Right lobe of liver (tissue), 6 donors: ENCODE measurements at regions not wholly inside any gene's neighbourhood (a gene's known extent, or its start where the extent isn't known, plus 50 kb on each side); places are given as distances from the start of the nearest gene placed in this dataset.

Source experiments
- ATAC-seq, 4 donors: fragments of 200-7000 bp; cut with Tn5 transposase; one replicate each; pipeline ENCODE4 v1.9.1; 2020; ENCODE audit warnings: mild to moderate bottlenecking in 4 of 4, moderate library complexity in 4 of 4
- DNase-seq, 3 donors: peaks; one replicate each; pipeline ENCODE4 v3.0.0-alpha.2; 2020
- H3K27ac ChIP-seq, 3 donors: fragments of 200-600 bp; one replicate each; pipeline ENCODE4 v1.8.0; 2022
- H3K27me3 ChIP-seq, 2 donors: fragments of 200-600 bp; one replicate each; pipeline ENCODE4 v1.8.0; 2022
- H3K36me3 ChIP-seq, 4 donors: fragments of 200-600 bp; sonication (generic) in 1 of 4; one replicate each; pipeline versions ENCODE4 v1.5.1 to v1.8.0; 2017 to 2022; ENCODE audit warnings: control low read depth in 1 of 4
- H3K4me1 ChIP-seq, 4 donors: fragments of 200-600 bp; sonication (generic) in 1 of 4; one replicate each; pipeline versions ENCODE4 v1.5.1 to v1.8.0; 2017 to 2022; ENCODE audit warnings: control low read depth in 1 of 4
- H3K4me3 ChIP-seq, 3 donors: fragments of 200-600 bp; one replicate each; pipeline ENCODE4 v1.8.0; 2022
- H3K9me3 ChIP-seq, 4 donors: fragments of 200-600 bp; sonication (generic) in 1 of 4; one replicate each; pipeline versions ENCODE4 v1.5.1 to v1.8.0; 2017 to 2022; ENCODE audit warnings: control low read depth in 1 of 4
- POLR2A ChIP-seq: fragments of 450-650 bp; IDR thresholded peaks from one replicate; pipeline ENCODE4 v1.6.1; 2017; ENCODE audit warnings: antibody characterized with exemption, mild to moderate bottlenecking
- WGBS: methylation state at CpG from one replicate; pipeline ENCODE4 v1.1.6; 2018; ENCODE audit warnings: low coverage, low lambda C conversion rate; ENCODE audit not compliant: insufficient coverage; ENCODE audit errors: missing lambda C conversion rate; 5-methylcytosine and 5-hydroxymethylcytosine counted together
- intact Hi-C, 2 donors: fragments of 100-400 bp; cut with DNase I; formaldehyde crosslinking; loops; one replicate each; pipeline versions ENCODE4 v1.11.2 to v1.14.1; 2022
- TF ChIP-seq, protein P1 (sequence below), 4 donors: fragments of 200-600 bp in 3 of 4; fragments of 450-650 bp in 1 of 4; IDR thresholded peaks; one replicate each; pipeline versions ENCODE4 v1.5.1 to v1.8.0; 2016 to 2022; ENCODE audit warnings: antibody characterized with exemption in 4 of 4, mild to moderate bottlenecking in 2 of 4
- donor health status: DM: no; HTN: yes; CAD: no.
- donor health status: DM: no; HTN: no; CAD: no.
- donor health status: DM: no; HTN: no; CAD: no.
- donor health status: DM: no; HTN: yes; CAD: no.
- donor health status: DM: no; HTN: yes; CAD: no.

GRCh38 chrX:39425124-39425806 is 624.0 kb downstream of the MID1IP1 start:
- TF ChIP-seq POLR2A: no peak
- TF ChIP-seq, protein P1, sequence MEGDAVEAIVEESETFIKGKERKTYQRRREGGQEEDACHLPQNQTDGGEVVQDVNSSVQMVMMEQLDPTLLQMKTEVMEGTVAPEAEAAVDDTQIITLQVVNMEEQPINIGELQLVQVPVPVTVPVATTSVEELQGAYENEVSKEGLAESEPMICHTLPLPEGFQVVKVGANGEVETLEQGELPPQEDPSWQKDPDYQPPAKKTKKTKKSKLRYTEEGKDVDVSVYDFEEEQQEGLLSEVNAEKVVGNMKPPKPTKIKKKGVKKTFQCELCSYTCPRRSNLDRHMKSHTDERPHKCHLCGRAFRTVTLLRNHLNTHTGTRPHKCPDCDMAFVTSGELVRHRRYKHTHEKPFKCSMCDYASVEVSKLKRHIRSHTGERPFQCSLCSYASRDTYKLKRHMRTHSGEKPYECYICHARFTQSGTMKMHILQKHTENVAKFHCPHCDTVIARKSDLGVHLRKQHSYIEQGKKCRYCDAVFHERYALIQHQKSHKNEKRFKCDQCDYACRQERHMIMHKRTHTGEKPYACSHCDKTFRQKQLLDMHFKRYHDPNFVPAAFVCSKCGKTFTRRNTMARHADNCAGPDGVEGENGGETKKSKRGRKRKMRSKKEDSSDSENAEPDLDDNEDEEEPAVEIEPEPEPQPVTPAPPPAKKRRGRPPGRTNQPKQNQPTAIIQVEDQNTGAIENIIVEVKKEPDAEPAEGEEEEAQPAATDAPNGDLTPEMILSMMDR (IDR thresholded peaks at IDR 0.05): no peak
- no peak for ATAC-seq

DNA sequence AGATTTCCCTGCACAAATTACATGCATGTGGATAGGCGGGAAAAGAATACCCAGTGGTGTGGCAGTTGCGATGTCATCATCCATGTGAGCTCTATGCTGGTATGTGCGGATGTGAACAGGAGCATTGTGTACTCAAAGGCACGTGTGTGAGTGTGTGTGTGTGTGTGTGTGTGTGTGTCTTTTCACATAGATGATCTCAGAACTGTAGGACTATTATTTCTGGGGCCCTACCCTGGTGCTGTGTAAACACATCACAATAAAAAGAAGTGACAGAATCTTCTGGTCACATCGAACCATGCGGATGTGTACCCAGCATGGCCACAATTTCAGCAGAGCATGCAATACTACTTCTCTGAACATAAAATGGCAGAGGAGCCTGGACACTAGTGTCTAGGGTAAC is 624.8 kb downstream of the MID1IP1 start:
- intact Hi-C loops: no loop called here
- Histone ChIP-seq H3K4me1 (no peaks in the 10 kb centered on the region), H3K27me3 (no peaks in the 10 kb centered on the region), H3K9me3 (no peaks in the 10 kb centered on the region), H3K4me3 (no peak overlapping the region), H3K36me3 (no peaks in the 10 kb centered on the region), H3K27ac (no peak overlapping the region)
- no peak for DNase-seq
- TF ChIP-seq, protein P1 (IDR thresholded peaks at IDR 0.05): no peak
- no peak for TF ChIP-seq POLR2A
- no peak for ATAC-seq
- 75% methylated on average over 6 of the region's 6 CpGs for WGBS

More at GRCh38 chrX:39425124-39425806, 624.0 kb downstream of the MID1IP1 start:
- Histone ChIP-seq H3K36me3 (no peaks in the 10 kb centered on the region), H3K4me3 (no peak overlapping the region), H3K9me3 (no peaks in the 10 kb centered on the region), H3K27me3 (no peaks in the 10 kb centered on the region), H3K4me1 (no peaks in the 10 kb centered on the region), H3K27ac (no peak overlapping the region)
- DNase-seq: no peak
- 59% methylated on average over 2 of the region's 2 CpGs for WGBS
- intact Hi-C loops: no loop called here

DNA sequence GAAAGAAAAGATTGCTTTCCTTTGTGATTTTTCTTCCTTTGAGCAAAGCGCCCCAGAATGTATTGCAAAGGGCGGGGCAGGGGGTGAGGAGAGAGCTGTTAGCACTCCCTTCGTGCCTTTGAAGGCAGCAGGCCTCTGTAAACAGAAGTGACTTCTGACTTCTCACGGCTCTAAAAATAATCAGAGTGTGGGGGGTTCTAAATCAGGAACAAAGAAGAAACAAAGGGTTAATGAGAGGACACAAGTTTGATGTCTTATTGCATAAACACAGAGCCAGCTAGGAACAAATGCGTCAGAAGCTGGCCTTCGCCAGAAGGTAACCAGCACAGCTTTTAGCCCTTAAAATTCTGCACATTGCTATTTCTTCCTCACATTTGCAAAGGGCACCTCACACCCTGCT is 626.2 kb downstream of the MID1IP1 start:
- no peaks in the 10 kb centered on the region for H3K9me3 ChIP-seq
- intact Hi-C loops: no loop called here
- no peaks in the 10 kb centered on the region for H3K27me3 ChIP-seq
- ATAC-seq (no peak), DNase-seq (no peak)
- no peak overlapping the region for H3K27ac ChIP-seq
- no peak overlapping the region for H3K4me3 ChIP-seq
- H3K4me1 ChIP-seq: peaks cover 0 to 6% (median 2%) of the 10 kb centered on the region in 4 donors
- H3K36me3 ChIP-seq: no peaks in the 10 kb centered on the region
- 56% methylated on average over 6 of the region's 6 CpGs for WGBS
- TF ChIP-seq, protein P1 (IDR thresholded peaks at IDR 0.05): no peak
- no peak for TF ChIP-seq POLR2A

GRCh38 chrX:39427906-39428305 is 626.6 kb downstream of the MID1IP1 start:
- no peak for TF ChIP-seq POLR2A
- TF ChIP-seq, protein P1 (IDR thresholded peaks at IDR 0.05): no peak
- Histone ChIP-seq H3K27ac (no peak overlapping the region), H3K27me3 (no peaks in the 10 kb centered on the region), H3K9me3 (no peaks in the 10 kb centered on the region), H3K4me1 (peaks cover 0 to 6% (median 2%) of the 10 kb centered on the region in 4 donors), H3K36me3 (no peaks in the 10 kb centered on the region), H3K4me3 (no peak overlapping the region)
- no peak for ATAC-seq
- DNase-seq: no peak
- WGBS: 59% methylated on average over 3 of the region's 3 CpGs
- intact Hi-C loops: no loop called here
